Testis (tissue), 2 donors: ENCODE measurements at regions not wholly inside any gene's neighbourhood (a gene's known extent, or its start where the extent isn't known, plus 50 kb on each side); places are given as distances from the start of the nearest gene placed in this dataset.

Source experiments
- CTCF ChIP-seq, 3 experiments: fragments of 450-650 bp in 2 of 3; fragments of 200-600 bp in 1 of 3; sonication (generic) in 1 of 3; IDR thresholded peaks; one replicate each; pipeline ENCODE4 v1.5.1; 2016 to 2019; ENCODE audit warnings: antibody characterized with exemption in 3 of 3, mild to moderate bottlenecking in 2 of 3, moderate library complexity in 1 of 3
- POLR2A ChIP-seq: fragments of 450-650 bp; IDR thresholded peaks from one replicate; pipeline ENCODE4 v1.6.1; 2017; ENCODE audit warnings: antibody characterized with exemption, mild to moderate bottlenecking, moderate library complexity

GRCh38 chr5:173672891-173673290 lies 56.4 kb upstream of the BOD1 start:
- TF ChIP-seq CTCF (IDR thresholded peaks at IDR 0.05) (no peak), POLR2A (no peak)
